ENCODE measurements at regions not wholly inside any gene's neighbourhood (a gene's known extent, or its start where the extent isn't known, plus 50 kb on each side); places are given as distances from the start of the nearest gene placed in this dataset.
"Not testable (repeated sequence)": the region's sequence is repeated elsewhere in the genome, so short reads cannot be mapped to it uniquely, and the experiment has no call there.

DNA sequence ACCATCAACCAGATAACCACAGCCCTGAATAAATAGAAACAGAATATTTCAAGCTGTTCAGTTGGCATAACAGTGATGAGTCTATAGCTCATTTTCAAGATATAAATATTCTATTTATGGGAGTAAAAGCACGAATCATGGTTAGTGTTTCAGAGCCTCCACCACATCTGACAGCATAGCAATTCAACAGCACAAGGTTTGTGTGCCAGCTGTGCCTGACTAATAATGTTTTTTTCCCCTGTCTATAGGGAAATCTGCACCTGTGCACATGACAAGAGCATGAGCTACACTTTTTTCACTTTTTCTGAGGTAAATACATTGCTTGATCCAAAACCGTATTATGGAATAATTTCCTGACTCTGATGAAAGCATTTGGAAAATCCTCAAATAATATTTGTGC is 251.3 kb downstream of the RPIA start:
- Mint-ChIP-seq H3K4me3 (no peak overlapping the region), H3K36me3 (no peaks in the 10 kb centered on the region), H3K27me3 (peaks cover 3% of the 10 kb centered on the region), H3K27ac (no peak overlapping the region), H3K4me1 (ENCODE audit: unreplicated experiment) (no peaks in the 10 kb centered on the region), H3K9me3 (no peaks in the 10 kb centered on the region)
- TF ChIP-seq, protein P1, sequence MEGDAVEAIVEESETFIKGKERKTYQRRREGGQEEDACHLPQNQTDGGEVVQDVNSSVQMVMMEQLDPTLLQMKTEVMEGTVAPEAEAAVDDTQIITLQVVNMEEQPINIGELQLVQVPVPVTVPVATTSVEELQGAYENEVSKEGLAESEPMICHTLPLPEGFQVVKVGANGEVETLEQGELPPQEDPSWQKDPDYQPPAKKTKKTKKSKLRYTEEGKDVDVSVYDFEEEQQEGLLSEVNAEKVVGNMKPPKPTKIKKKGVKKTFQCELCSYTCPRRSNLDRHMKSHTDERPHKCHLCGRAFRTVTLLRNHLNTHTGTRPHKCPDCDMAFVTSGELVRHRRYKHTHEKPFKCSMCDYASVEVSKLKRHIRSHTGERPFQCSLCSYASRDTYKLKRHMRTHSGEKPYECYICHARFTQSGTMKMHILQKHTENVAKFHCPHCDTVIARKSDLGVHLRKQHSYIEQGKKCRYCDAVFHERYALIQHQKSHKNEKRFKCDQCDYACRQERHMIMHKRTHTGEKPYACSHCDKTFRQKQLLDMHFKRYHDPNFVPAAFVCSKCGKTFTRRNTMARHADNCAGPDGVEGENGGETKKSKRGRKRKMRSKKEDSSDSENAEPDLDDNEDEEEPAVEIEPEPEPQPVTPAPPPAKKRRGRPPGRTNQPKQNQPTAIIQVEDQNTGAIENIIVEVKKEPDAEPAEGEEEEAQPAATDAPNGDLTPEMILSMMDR (conservative IDR thresholded peaks at IDR 0.05) = no peak
- DNase-seq (ENCODE audit: extremely low spot score, unreplicated experiment) = no peak

DNA sequence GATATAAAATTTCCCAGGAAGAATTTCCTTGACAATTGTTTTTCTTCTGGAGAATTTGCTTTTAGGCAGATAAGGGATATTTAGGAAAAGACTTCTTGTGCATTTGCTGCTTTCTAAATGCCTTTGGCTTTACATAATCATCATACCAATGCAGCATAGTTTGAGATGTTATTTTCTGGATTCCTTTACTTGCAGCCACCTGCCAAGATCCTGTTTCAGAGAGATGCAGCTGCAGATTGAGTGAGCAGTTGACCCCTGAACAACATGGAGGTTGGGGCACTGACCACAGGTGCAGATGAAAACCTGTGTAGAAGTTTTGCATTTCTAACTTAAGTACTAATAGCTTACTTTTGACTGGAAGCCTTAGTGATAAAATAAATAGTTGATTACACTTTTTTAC is 257.9 kb downstream of the RPIA start:
- Mint-ChIP-seq H3K4me1 (ENCODE audit: unreplicated experiment) (no peaks in the 10 kb centered on the region), H3K27me3 (peaks cover 7% of the 10 kb centered on the region), H3K27ac (no peak overlapping the region), H3K36me3 (no peaks in the 10 kb centered on the region), H3K9me3 (peaks cover 6% of the 10 kb centered on the region), H3K4me3 (no peak overlapping the region)
- DNase-seq (ENCODE audit: extremely low spot score, unreplicated experiment) = no peak
- TF ChIP-seq, protein P1 (conservative IDR thresholded peaks at IDR 0.05) = no peak

DNA sequence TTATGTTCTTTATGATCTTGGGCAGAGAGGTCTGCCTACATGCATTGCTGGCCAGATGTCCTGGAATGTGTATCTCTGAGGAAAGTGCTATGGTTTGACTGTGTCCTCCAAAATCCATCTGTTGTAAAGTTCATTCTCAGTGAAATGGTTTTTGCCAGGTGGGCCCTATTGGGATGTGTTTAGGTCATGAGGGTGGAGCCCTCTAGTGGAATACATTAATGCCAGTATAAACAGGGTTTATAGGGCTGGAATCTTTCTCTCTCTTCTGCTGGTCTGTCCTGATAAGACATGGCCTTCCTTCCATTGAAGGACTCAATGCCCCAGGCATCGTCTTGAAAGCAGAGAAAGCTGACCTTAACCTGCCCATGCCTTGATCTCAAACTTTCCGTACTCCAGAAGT is 258.5 kb downstream of the RPIA start:
- H3K27ac Mint-ChIP-seq = no peak overlapping the region
- peaks cover 7% of the 10 kb centered on the region for H3K27me3 Mint-ChIP-seq
- DNase-seq (ENCODE audit: extremely low spot score, unreplicated experiment) = no peak
- no peaks in the 10 kb centered on the region for H3K4me1 Mint-ChIP-seq (ENCODE audit: unreplicated experiment)
- TF ChIP-seq, protein P1 (conservative IDR thresholded peaks at IDR 0.05) = no peak
- peaks cover 6% of the 10 kb centered on the region for H3K9me3 Mint-ChIP-seq
- H3K36me3 Mint-ChIP-seq = no peaks in the 10 kb centered on the region
- H3K4me3 Mint-ChIP-seq = no peak overlapping the region

DNA sequence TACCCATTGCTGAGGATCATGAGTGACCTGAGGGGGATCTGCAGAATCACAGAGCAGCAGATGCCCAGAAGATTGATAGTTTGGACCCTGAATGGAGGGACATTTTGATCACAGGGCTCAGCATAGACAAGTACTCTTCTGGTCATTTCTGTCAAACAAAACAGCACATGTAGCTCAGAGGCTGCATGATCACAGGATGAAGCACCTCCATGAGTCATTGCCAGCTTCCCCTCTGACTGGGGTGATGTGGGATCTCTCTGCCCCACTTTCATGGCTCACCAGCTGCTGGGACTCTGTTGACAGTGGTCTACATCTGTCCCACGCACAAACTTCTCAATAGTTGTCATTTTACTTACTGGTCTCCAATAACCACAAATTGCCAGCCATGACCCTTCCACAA is 264.1 kb downstream of the RPIA start:
- H3K4me3 Mint-ChIP-seq = no peak overlapping the region

DNA sequence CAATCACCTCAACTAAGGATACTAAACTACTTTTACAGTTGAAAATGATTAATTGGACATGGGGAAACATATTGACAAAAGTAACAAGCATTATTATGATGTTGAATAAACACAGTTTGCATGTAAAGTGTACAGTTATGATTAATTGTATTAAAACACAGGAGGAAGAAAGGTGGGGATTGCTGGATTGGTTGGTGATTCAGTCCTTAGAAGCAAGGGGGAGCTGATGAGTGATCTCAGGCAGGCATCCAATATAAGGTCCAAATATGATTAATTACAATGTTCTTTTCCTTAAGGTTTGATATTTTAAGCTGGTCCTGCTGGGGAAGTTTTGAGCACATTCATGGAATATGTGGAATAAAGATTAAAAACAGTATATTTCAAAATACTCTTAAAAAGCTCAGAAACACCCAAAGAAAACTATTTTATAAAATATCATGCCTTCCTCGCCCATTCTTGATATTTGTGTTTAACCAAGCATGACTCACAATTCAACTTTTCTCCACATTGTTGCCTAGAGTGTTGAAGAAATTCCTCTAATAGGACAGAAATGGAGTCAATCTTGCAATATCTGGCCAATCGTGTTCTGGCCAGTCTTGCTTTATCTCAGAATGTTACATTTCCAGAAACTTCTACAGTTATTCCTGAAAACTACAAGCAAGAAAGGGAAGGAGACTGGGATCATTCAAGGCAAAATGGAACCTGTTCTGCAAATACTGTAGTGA is 268.2 kb downstream of the RPIA start:
- Mint-ChIP-seq H3K27ac (no peak overlapping the region), H3K36me3 (no peaks in the 10 kb centered on the region), H3K4me1 (ENCODE audit: unreplicated experiment) (no peaks in the 10 kb centered on the region), H3K27me3 (no peaks in the 10 kb centered on the region), H3K4me3 (no peak overlapping the region), H3K9me3 (no peaks in the 10 kb centered on the region)
- no peak for DNase-seq (ENCODE audit: extremely low spot score, unreplicated experiment)
- TF ChIP-seq, protein P1 (conservative IDR thresholded peaks at IDR 0.05) = no peak

More for the DNA sequence above, 264.1 kb downstream of the RPIA start:
- Mint-ChIP-seq H3K9me3 (peaks cover 6% of the 10 kb centered on the region), H3K27me3 (no peaks in the 10 kb centered on the region), H3K4me1 (ENCODE audit: unreplicated experiment) (no peaks in the 10 kb centered on the region), H3K36me3 (no peaks in the 10 kb centered on the region), H3K27ac (no peak overlapping the region)
- TF ChIP-seq, protein P1 (conservative IDR thresholded peaks at IDR 0.05) = no peak
- no peak for DNase-seq (ENCODE audit: extremely low spot score, unreplicated experiment)

DNA sequence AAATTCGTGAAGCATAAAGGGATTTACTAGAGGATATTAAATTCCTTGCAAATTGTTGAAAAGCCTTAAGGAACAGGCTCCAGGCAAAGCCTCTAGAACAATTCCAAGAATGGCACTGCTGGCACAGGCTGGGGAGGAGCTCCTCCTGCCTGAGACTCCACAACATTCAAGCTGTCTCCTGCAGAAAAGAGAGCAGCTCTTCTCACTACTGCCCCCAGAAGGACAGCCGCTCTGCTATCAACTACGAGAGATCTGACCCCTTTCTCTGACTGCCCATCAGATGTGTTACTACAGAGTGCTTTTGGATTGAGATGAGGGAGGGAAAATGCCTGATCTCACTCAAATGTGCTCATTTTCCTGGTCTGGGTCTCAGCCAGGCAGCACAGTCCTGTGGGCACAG is 269.9 kb downstream of the RPIA start:
- not testable (repeated sequence) for H3K36me3 Mint-ChIP-seq; DNase-seq (ENCODE audit: extremely low spot score, unreplicated experiment); H3K4me3 Mint-ChIP-seq; H3K4me1 Mint-ChIP-seq (ENCODE audit: unreplicated experiment); H3K9me3 Mint-ChIP-seq; H3K27ac Mint-ChIP-seq; H3K27me3 Mint-ChIP-seq

Data from type B pancreatic cell (in vitro differentiated cells).